HEK293T (cell line): ENCODE measurements at regions not wholly inside any gene's neighbourhood (a gene's known extent, or its start where the extent isn't known, plus 50 kb on each side); places are given as distances from the start of the nearest gene placed in this dataset.

Source experiments
- CTBP1 ChIP-seq: fragments of 450-650 bp; IDR thresholded peaks from 2 replicates; pipeline ENCODE4 v1.6.1; 2016; ENCODE audit warnings: borderline replicate concordance
- FOXA1 ChIP-seq: fragments of 450-650 bp; IDR thresholded peaks from 2 replicates; pipeline ENCODE4 v1.6.1; 2016; ENCODE audit warnings: mild to moderate bottlenecking
- FOXM1 ChIP-seq: fragments of 450-650 bp; IDR thresholded peaks from 2 replicates; pipeline ENCODE4 v1.6.1; 2017; ENCODE audit warnings: mild to moderate bottlenecking, borderline replicate concordance
- SUZ12 ChIP-seq: fragments of 450-650 bp; IDR thresholded peaks from 2 replicates; pipeline ENCODE4 v1.6.1; 2016; ENCODE audit warnings: mild to moderate bottlenecking

DNA sequence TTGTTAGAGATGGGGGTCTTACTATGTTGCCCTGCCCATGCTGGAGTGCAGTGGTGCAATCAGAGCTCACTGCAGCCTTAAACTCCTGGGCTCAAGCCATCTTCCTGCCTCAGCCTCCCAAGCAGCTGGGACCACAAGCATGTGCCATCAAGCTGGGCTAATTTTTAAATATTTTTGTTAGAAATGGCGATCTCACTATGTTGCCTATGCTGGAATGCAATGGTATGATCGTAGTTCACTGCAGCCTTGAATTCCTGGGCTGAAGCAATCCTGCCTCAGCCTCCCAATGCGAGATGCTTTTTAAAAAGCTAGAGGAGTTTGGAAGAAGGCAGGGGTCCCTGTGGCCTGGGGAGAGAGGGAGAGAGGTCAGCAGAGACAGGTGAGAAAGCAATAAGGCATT, 600.1 kb upstream of the AUTS2 start:
- TF ChIP-seq CTBP1: no peak
- TF ChIP-seq SUZ12: no peak
- TF ChIP-seq FOXA1: no peak
- TF ChIP-seq FOXM1: no peak
